H1 (cell line): ENCODE measurements at regions not wholly inside any gene's neighbourhood (a gene's known extent, or its start where the extent isn't known, plus 50 kb on each side); places are given as distances from the start of the nearest gene placed in this dataset.

Source experiments
- CTCF ChIA-PET: fragments of 300-600 bp; sonication (Branson Sonifier 250); formaldehyde crosslinking; loops from one replicate; lab custom pipeline; 2021; ENCODE audit not compliant: partially characterized antibody; lab: Charles Lee
- POLR2A ChIA-PET: fragments of 300-600 bp; sonication (Branson Sonifier 250); formaldehyde crosslinking; loops from one replicate; lab custom pipeline; 2021; ENCODE audit warnings: inconsistent platforms; ENCODE audit not compliant: partially characterized antibody; lab: Charles Lee
- DNase-seq, 2 experiments: peaks; one replicate each; pipeline versions ENCODE4 v3.0.0 to v3.0.0-alpha.2; 2010 to 2022; ENCODE audit warnings: low spot score in 2 of 2, low read depth in 1 of 2, mixed read lengths in 1 of 2
- FAIRE-seq: peaks from 2 replicates; lab custom pipeline; 2011; peaks lifted over from hg19 to GRCh38; lab: Jason Lieb, UNC
- H2AFZ ChIP-seq: 2 replicates; pipeline ENCODE4 v1.8.1; 2012; ENCODE audit warnings: low read length, inconsistent platforms
- H2AK5ac ChIP-seq: 2 replicates; pipeline ENCODE4 v1.6.1; 2013; ENCODE audit warnings: low read depth, low read length
- H2BK120ac ChIP-seq: replicated peaks from 2 replicates; pipeline ENCODE3; 2013; ENCODE audit warnings: low read depth, low read length, inconsistent platforms
- H2BK12ac ChIP-seq: 2 replicates; pipeline ENCODE4 v1.6.1; 2013; ENCODE audit warnings: low read depth, low read length
- H2BK15ac ChIP-seq: 2 replicates; pipeline ENCODE4 v1.6.1; 2013; ENCODE audit warnings: low read length
- H2BK20ac ChIP-seq: 2 replicates; pipeline ENCODE4 v1.6.1; 2013; ENCODE audit warnings: low read length
- H2BK5ac ChIP-seq: 2 replicates; pipeline ENCODE4 v1.6.1; 2013; ENCODE audit warnings: low read depth, low read length
- H3K14ac ChIP-seq: 2 replicates; pipeline ENCODE4 v1.6.1; 2013; ENCODE audit warnings: inconsistent platforms; ENCODE audit not compliant: insufficient read length
- H3K18ac ChIP-seq: 2 replicates; pipeline ENCODE4 v1.6.1; 2013; ENCODE audit warnings: low read length; ENCODE audit errors: extremely low read depth
- H3K23ac ChIP-seq: 2 replicates; pipeline ENCODE4 v1.6.1; 2013; ENCODE audit warnings: inconsistent platforms; ENCODE audit not compliant: insufficient read length
- H3K23me2 ChIP-seq: 2 replicates; pipeline ENCODE4 v1.6.1; 2013; ENCODE audit warnings: low read depth, low read length
- H3K27ac ChIP-seq: 2 replicates; pipeline ENCODE4 v1.6.1; 2011; ENCODE audit warnings: low read depth, low read length, inconsistent platforms
- H3K27me3 ChIP-seq, 4 experiments: replicated peaks in 1 of 4; 1 replicate in 1 of 4; 2 replicates in 3 of 4; pipeline versions ENCODE4 v1.6.1 to v1.8.1; 2011 to 2013; ENCODE audit warnings: low read length in 3 of 4, mild to moderate bottlenecking in 3 of 4, inconsistent platforms in 2 of 4, mixed read lengths in 2 of 4, moderate library complexity in 1 of 4; ENCODE audit not compliant: control insufficient read depth in 3 of 4, insufficient read depth in 3 of 4; ENCODE audit errors: extremely low read depth in 1 of 4
- H3K36me3 ChIP-seq, 4 experiments: 2 replicates each; pipeline versions ENCODE4 v1.6.1 to v1.8.1; 2011 to 2013; ENCODE audit warnings: mild to moderate bottlenecking in 4 of 4, low read length in 3 of 4, moderate library complexity in 2 of 4, control low read depth in 1 of 4, inconsistent platforms in 1 of 4; ENCODE audit not compliant: insufficient read depth in 4 of 4, control insufficient read depth in 2 of 4
- H3K4ac ChIP-seq: replicated peaks from 2 replicates; pipeline ENCODE3; 2013; ENCODE audit warnings: low read length, low read depth, mixed read lengths, inconsistent platforms; ENCODE audit not compliant: insufficient read length
- H3K4me1 ChIP-seq, 4 experiments: replicated peaks in 1 of 4; 1 replicate in 1 of 4; 2 replicates in 3 of 4; pipeline versions ENCODE4 v1.6.1 to v1.8.1; 2011 to 2013; ENCODE audit warnings: low read length in 3 of 4, inconsistent platforms in 2 of 4, mixed read lengths in 1 of 4; ENCODE audit not compliant: insufficient read depth in 4 of 4, control insufficient read depth in 3 of 4
- H3K4me2 ChIP-seq, 2 experiments: 2 replicates each; pipeline versions ENCODE4 v1.6.1 to v1.8.1; 2011 to 2013; ENCODE audit warnings: low read depth in 2 of 2, low read length in 2 of 2, control low read depth in 1 of 2, inconsistent platforms in 1 of 2, mild to moderate bottlenecking in 1 of 2; ENCODE audit not compliant: insufficient read depth in 1 of 2
- H3K4me3 ChIP-seq, 4 experiments: fragments of 200-600, 300-600 bp in 1 of 4; sonication (generic), shearing (Covaris generic), sonication (Bioruptor Twin) in 1 of 4; 2 replicates each; pipeline versions ENCODE4 v1.5.1 to v1.8.1; 2011 to 2016; ENCODE audit warnings: low read length in 4 of 4, low read depth in 3 of 4, control low read depth in 2 of 4, inconsistent platforms in 2 of 4, mild to moderate bottlenecking in 2 of 4, mixed read lengths in 1 of 4, moderate library complexity in 1 of 4; ENCODE audit not compliant: insufficient read depth in 2 of 4; ENCODE audit errors: extremely low read depth in 1 of 4
- H3K56ac ChIP-seq: replicated peaks from 2 replicates; pipeline ENCODE3; 2013; ENCODE audit warnings: low read depth, mild to moderate bottlenecking, mixed read lengths, low read length, inconsistent platforms; ENCODE audit not compliant: insufficient read length
- H3K79me1 ChIP-seq: 2 replicates; pipeline ENCODE4 v1.6.1; 2013; ENCODE audit warnings: low read depth, low read length, control low read depth
- H3K79me2 ChIP-seq, 2 experiments: 2 replicates each; pipeline versions ENCODE4 v1.6.1 to v1.8.1; 2012 to 2013; ENCODE audit warnings: low read length in 2 of 2, mild to moderate bottlenecking in 2 of 2, inconsistent platforms in 1 of 2; ENCODE audit not compliant: insufficient read depth in 2 of 2, control insufficient read depth in 1 of 2
- H3K9ac ChIP-seq, 4 experiments: replicated peaks in 1 of 4; 1 replicate in 1 of 4; 2 replicates in 3 of 4; pipeline versions ENCODE4 v1.6.1 to v1.8.1; 2011 to 2013; ENCODE audit warnings: low read depth in 3 of 4, low read length in 3 of 4, control low read depth in 2 of 4, mild to moderate bottlenecking in 2 of 4, moderate library complexity in 2 of 4, inconsistent platforms in 1 of 4; ENCODE audit errors: extremely low read depth in 1 of 4
- H3K9me3 ChIP-seq, 2 experiments: 2 replicates each; pipeline versions ENCODE4 v1.6.1 to v1.8.1; 2012 to 2013; ENCODE audit warnings: mild to moderate bottlenecking in 2 of 2, moderate library complexity in 2 of 2, control low read depth in 1 of 2, inconsistent platforms in 1 of 2, low read depth in 1 of 2, low read length in 1 of 2, mixed read lengths in 1 of 2; ENCODE audit not compliant: insufficient read depth in 2 of 2
- H4K20me1 ChIP-seq, 2 experiments: replicated peaks in 1 of 2; 2 replicates each; pipeline versions ENCODE3 to v1.8.1; 2011 to 2013; ENCODE audit warnings: inconsistent platforms in 2 of 2, low read length in 2 of 2, mild to moderate bottlenecking in 1 of 2; ENCODE audit not compliant: insufficient read depth in 2 of 2, control insufficient read depth in 1 of 2
- H4K5ac ChIP-seq: 2 replicates; pipeline ENCODE4 v1.6.1; 2013; ENCODE audit warnings: low read length, low read depth, mixed read lengths, inconsistent platforms; ENCODE audit not compliant: insufficient read length
- H4K8ac ChIP-seq: 2 replicates; pipeline ENCODE4 v1.8.0; 2013; ENCODE audit warnings: mild to moderate bottlenecking, moderate library complexity, low read length, inconsistent platforms; ENCODE audit not compliant: insufficient read depth; ENCODE audit errors: extremely low read depth
- H4K91ac ChIP-seq: replicated peaks from 2 replicates; pipeline ENCODE3; 2013; ENCODE audit warnings: low read length, mixed read lengths, inconsistent platforms; ENCODE audit not compliant: insufficient read length
- CBX8 ChIP-seq: fragments of 300-800, 300-1000 bp; sonication (generic); IDR thresholded peaks from 2 replicates; pipeline ENCODE4 v1.7.1; 2016; ENCODE audit warnings: low read depth, low read length, borderline replicate concordance
- CHD2 ChIP-seq: IDR thresholded peaks from 2 replicates; pipeline ENCODE4 v1.6.1; 2012; ENCODE audit warnings: low read length, improper control_type of control experiment
- CTBP2 ChIP-seq: IDR thresholded peaks from 2 replicates; pipeline ENCODE4 v1.7.0; 2011; ENCODE audit warnings: borderline replicate concordance, mild to moderate bottlenecking, moderate library complexity, mixed read lengths, low read length; ENCODE audit not compliant: insufficient read depth, insufficient read length
- GTF2F1 ChIP-seq: IDR thresholded peaks from 2 replicates; pipeline ENCODE4 v1.6.1; 2012; ENCODE audit warnings: low read depth, low read length, improper control_type of control experiment, borderline replicate concordance
- HDAC6 ChIP-seq: IDR thresholded peaks from one replicate; pipeline ENCODE4 v1.7.1; 2012; ENCODE audit warnings: low read depth, mild to moderate bottlenecking, inconsistent platforms, low read length, moderate library complexity
- POLR2A ChIP-seq, 2 experiments: IDR thresholded peaks; 1 replicate in 1 of 2; 2 replicates in 1 of 2; pipeline ENCODE4 v1.6.1; 2011; ENCODE audit warnings: low read depth in 2 of 2, low read length in 2 of 2, mild to moderate bottlenecking in 2 of 2; ENCODE audit errors: control extremely low read depth in 1 of 2
- RAD21 ChIP-seq, 2 experiments: IDR thresholded peaks in 1 of 2; conservative IDR thresholded peaks in 1 of 2; 2 replicates each; pipeline ENCODE4 v1.6.1; 2011; ENCODE audit warnings: low read depth in 2 of 2, low read length in 2 of 2, improper control_type of control experiment in 1 of 2, inconsistent platforms in 1 of 2, mild to moderate bottlenecking in 1 of 2, moderate library complexity in 1 of 2
- SAP30 ChIP-seq: fragments of 300-600 bp; sonication (generic); IDR thresholded peaks from 2 replicates; pipeline ENCODE4 v1.7.1; 2012; ENCODE audit warnings: low read length, moderate library complexity, mild to moderate bottlenecking, inconsistent platforms; ENCODE audit not compliant: insufficient read depth, insufficient replicate concordance
- SP1 ChIP-seq: IDR thresholded peaks from 2 replicates; pipeline ENCODE4 v1.6.1; 2011; ENCODE audit warnings: low read depth, low read length
- SP4 ChIP-seq: IDR thresholded peaks from 2 replicates; pipeline ENCODE4 v1.6.1; 2012; ENCODE audit warnings: low read length, inconsistent platforms
- TAF1 ChIP-seq: IDR thresholded peaks from 2 replicates; pipeline ENCODE4 v1.6.1; 2011; ENCODE audit warnings: mild to moderate bottlenecking, low read depth, low read length
- TBP ChIP-seq: IDR thresholded peaks from 2 replicates; pipeline ENCODE4 v1.6.1; 2011; ENCODE audit warnings: low read depth, low read length, improper control_type of control experiment
- WGBS, 2 experiments: shearing (Covaris generic) in 1 of 2; methylation state at CpG; one replicate each; pipeline versions ENCODE4 v1.1.6 to v1.1.7; 2013 to 2015; ENCODE audit warnings: low lambda C conversion rate in 2 of 2, mixed read lengths in 2 of 2, inconsistent platforms in 1 of 2, low coverage in 1 of 2, missing lambda C conversion rate in 1 of 2; ENCODE audit not compliant: insufficient replicate concordance in 2 of 2, insufficient coverage in 1 of 2, insufficient read length in 1 of 2; ENCODE audit errors: extremely low coverage in 1 of 2, missing lambda C conversion rate in 1 of 2; 5-methylcytosine and 5-hydroxymethylcytosine counted together
- TF ChIP-seq, protein P1 (sequence below): IDR thresholded peaks from 2 replicates; pipeline ENCODE4 v1.6.1; 2011; ENCODE audit warnings: low read depth, mild to moderate bottlenecking, low read length; ENCODE audit not compliant: insufficient read depth
- TF ChIP-seq, protein P2 (sequence below): IDR thresholded peaks from 2 replicates; pipeline ENCODE4 v1.6.1; 2012; ENCODE audit warnings: inconsistent platforms

DNA sequence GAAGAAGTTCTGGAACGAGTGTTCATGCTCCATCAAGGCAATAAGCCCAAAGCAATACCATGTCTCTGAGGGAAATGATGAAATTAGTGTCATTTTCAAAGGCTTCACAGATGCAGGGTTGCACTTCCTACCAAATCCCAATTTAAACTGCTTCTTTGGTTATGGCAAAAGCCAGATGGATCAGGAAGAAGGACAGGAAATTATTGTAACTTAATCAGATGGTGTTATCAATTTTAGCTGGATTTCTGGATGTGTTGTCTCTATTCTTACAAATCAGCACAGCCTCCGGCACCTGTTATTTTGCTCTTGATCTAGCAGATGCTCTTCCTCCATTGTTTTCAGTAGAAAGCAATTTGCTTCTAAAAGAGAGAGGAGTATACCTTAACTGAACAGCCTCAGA lies 693.4 kb downstream of the SOCS6 start:
- Histone ChIP-seq H3K36me3 (no peaks in the 10 kb centered on the region; a peak in 1 of 8 replicates), H3K9me3 (peaks cover 66 to 79% of the 10 kb centered on the region in 2 experiments), H4K8ac (no peak overlapping the region), H3K18ac (no peak overlapping the region), H3K14ac (no peak overlapping the region), H3K4me3 (no peak overlapping the region), H3K4me2 (no peak overlapping the region), H2BK5ac (no peak overlapping the region), H3K27ac (no peak overlapping the region), H3K9ac (no peak overlapping the region), H3K27me3 (no peaks in the 10 kb centered on the region), H2BK120ac (no peak overlapping the region), H4K20me1 (no peaks in the 10 kb centered on the region), H4K5ac (no peak overlapping the region), H3K79me1 (no peaks in the 10 kb centered on the region), H2AK5ac (no peak overlapping the region), H2AFZ (no peak overlapping the region), H2BK15ac (no peak overlapping the region), H3K4ac (no peak overlapping the region), H2BK20ac (no peak overlapping the region), H4K91ac (no peak overlapping the region), H3K23ac (no peak overlapping the region), H3K56ac (no peak overlapping the region), H3K4me1 (no peaks in the 10 kb centered on the region), H2BK12ac (no peak overlapping the region), H3K23me2 (no peaks in the 10 kb centered on the region), H3K79me2 (no peaks in the 10 kb centered on the region)
- ChIA-PET POLR2A (no interaction called here), CTCF (no interaction called here)
- DNase-seq (no peak), FAIRE-seq (no peak)
- WGBS, 2 experiments: 63% methylated on average over 2 of the region's 2 CpGs; no CpG with 5 or more reads in 1 of the 2 experiments
- TF ChIP-seq, protein P1, sequence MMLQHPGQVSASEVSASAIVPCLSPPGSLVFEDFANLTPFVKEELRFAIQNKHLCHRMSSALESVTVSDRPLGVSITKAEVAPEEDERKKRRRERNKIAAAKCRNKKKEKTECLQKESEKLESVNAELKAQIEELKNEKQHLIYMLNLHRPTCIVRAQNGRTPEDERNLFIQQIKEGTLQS: no peak
- TF ChIP-seq SP1: no peak
- TF ChIP-seq HDAC6: no peak
- TF ChIP-seq TBP: no peak
- no peak for TF ChIP-seq RAD21 (IDR thresholded peaks at IDR 0.05 in 1 of 2, conservative IDR thresholded peaks at IDR 0.05 in 1 of 2; ENCODE audit: low read depth in 2 of 2, low read length in 2 of 2)
- no peak for TF ChIP-seq TAF1
- TF ChIP-seq CBX8: no peak
- no peak for TF ChIP-seq GTF2F1
- no peak for TF ChIP-seq SP4
- no peak for TF ChIP-seq POLR2A (IDR thresholded peaks at IDR 0.05; ENCODE audit: control extremely low read depth in 1 of 2, low read depth in 2 of 2, low read length in 2 of 2)
- TF ChIP-seq CHD2: no peak
- TF ChIP-seq CTBP2: no peak
- TF ChIP-seq, protein P2, sequence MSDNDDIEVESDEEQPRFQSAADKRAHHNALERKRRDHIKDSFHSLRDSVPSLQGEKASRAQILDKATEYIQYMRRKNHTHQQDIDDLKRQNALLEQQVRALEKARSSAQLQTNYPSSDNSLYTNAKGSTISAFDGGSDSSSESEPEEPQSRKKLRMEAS: no peak
- TF ChIP-seq SAP30: no peak
